ENCODE measurements at regions not wholly inside any gene's neighbourhood (a gene's known extent, or its start where the extent isn't known, plus 50 kb on each side); places are given as distances from the start of the nearest gene placed in this dataset.

- Histone ChIP-seq H3K4ac (ENCODE audit: low read depth, low read length) (no peak overlapping the region), H3K4me1 (ENCODE audit: insufficient read depth, low read length) (no peaks in the 10 kb centered on the region; the same call in 1 of the 2 replicates), H3K23ac (ENCODE audit: insufficient read length, low read depth, low read length) (no peak overlapping the region), H3K27me3 (ENCODE audit: insufficient read depth, low read length) (no peaks in the 10 kb centered on the region), H2BK20ac (ENCODE audit: low read depth, low read length, poor library complexity, severe bottlenecking) (no peak overlapping the region), H4K5ac (ENCODE audit: insufficient read length, low read depth, low read length) (no peak overlapping the region), H2AK5ac (ENCODE audit: insufficient read length, low read length) (no peak overlapping the region), H3K18ac (ENCODE audit: insufficient read length, low read depth, low read length) (no peak overlapping the region), H4K8ac (replicated peaks; ENCODE audit: insufficient read length, low read depth, low read length) (no peak overlapping the region), H3K9me3 (ENCODE audit: control insufficient read depth, low read depth, low read length) (no peaks in the 10 kb centered on the region), H3K23me2 (ENCODE audit: insufficient read length, low read depth, low read length, poor library complexity, severe bottlenecking) (no peaks in the 10 kb centered on the region), H4K20me1 (ENCODE audit: control insufficient read depth, insufficient read depth, insufficient read length) (no peaks in the 10 kb centered on the region), H3K4me2 (ENCODE audit: insufficient read depth, insufficient read length, low read length) (no peak overlapping the region), H2BK5ac (ENCODE audit: insufficient read length, low read length) (no peak overlapping the region), H3K27ac (ENCODE audit: insufficient read length, low read depth, low read length) (no peak overlapping the region), H3K79me2 (ENCODE audit: insufficient read depth, low read length) (no peaks in the 10 kb centered on the region), H2AFZ (ENCODE audit: low read length) (no peak overlapping the region), H3K14ac (ENCODE audit: insufficient read depth, low read length) (no peak overlapping the region), H3T11ph (ENCODE audit: low read length) (no peak overlapping the region), H3K56ac (ENCODE audit: insufficient read length, low read depth, low read length) (no peak overlapping the region), H2BK12ac (ENCODE audit: insufficient read length, low read depth, low read length) (no peak overlapping the region), H4K91ac (ENCODE audit: insufficient read length, low read depth, low read length) (no peak overlapping the region), H3K9ac (ENCODE audit: extremely low read depth, insufficient read length, low read length) (no peak overlapping the region), H2BK120ac (ENCODE audit: low read depth, low read length, poor library complexity, severe bottlenecking) (no peak overlapping the region), H2BK15ac (ENCODE audit: low read depth, low read length) (no peak overlapping the region), H3K79me1 (ENCODE audit: insufficient read depth, low read depth, low read length, poor library complexity, severe bottlenecking) (no peaks in the 10 kb centered on the region)
- no peak for DNase-seq
- Mint-ChIP-seq H3K36me3 (ENCODE audit: insufficient read depth in 1 of 3, low read depth in 3 of 3) (no peaks in the 10 kb centered on the region), H3K4me1 (peaks cover 5 to 6% of the 10 kb centered on the region in 2 experiments; a peak in 3 of 4 replicates), H3K27ac (no peak overlapping the region), H3K9me3 (no peaks in the 10 kb centered on the region), H3K4me3 (no peak overlapping the region), H3K27me3 (ENCODE audit: low read depth) (peaks cover 9% of the 10 kb centered on the region)
- no CpG with 5 or more reads among the region's 2 CpGs for WGBS (ENCODE audit: extremely low coverage, insufficient read length, low lambda C conversion rate)
- TF ChIP-seq, protein P1, sequence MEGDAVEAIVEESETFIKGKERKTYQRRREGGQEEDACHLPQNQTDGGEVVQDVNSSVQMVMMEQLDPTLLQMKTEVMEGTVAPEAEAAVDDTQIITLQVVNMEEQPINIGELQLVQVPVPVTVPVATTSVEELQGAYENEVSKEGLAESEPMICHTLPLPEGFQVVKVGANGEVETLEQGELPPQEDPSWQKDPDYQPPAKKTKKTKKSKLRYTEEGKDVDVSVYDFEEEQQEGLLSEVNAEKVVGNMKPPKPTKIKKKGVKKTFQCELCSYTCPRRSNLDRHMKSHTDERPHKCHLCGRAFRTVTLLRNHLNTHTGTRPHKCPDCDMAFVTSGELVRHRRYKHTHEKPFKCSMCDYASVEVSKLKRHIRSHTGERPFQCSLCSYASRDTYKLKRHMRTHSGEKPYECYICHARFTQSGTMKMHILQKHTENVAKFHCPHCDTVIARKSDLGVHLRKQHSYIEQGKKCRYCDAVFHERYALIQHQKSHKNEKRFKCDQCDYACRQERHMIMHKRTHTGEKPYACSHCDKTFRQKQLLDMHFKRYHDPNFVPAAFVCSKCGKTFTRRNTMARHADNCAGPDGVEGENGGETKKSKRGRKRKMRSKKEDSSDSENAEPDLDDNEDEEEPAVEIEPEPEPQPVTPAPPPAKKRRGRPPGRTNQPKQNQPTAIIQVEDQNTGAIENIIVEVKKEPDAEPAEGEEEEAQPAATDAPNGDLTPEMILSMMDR (conservative IDR thresholded peaks at IDR 0.05): no peak
These were observed 86.0 kb downstream of the CCR1 start for GRCh38 chr3:46122091-46122490.

All from H9 (cell line).